Stimulated activated naive CD8-positive, alpha-beta T cell treated with anti-CD3 and anti-CD28 coated beads, Interleukin-15, amount 100 ng/mL, for 72 hours (primary cell): ENCODE measurements at regions not wholly inside any gene's neighbourhood (a gene's known extent, or its start where the extent isn't known, plus 50 kb on each side); places are given as distances from the start of the nearest gene placed in this dataset.
A peak's percentile ranks its signal among the peaks of the same experiment; 100 is the strongest.

ENCODE experiments used
- ATAC-seq: fragments of 150-1000 bp; cut with Tn5 transposase; 2 replicates; pipeline ENCODE4 v1.10.0; 2021; ENCODE audit warnings: mild to moderate bottlenecking, moderate library complexity
- DNase-seq, 2 donors: peaks; one replicate each; pipeline ENCODE4 v3.0.0; 2021 to 2022
- H3K27ac Mint-ChIP-seq, 2 donors: one replicate each; pipeline ENCODE4 v1.8.0; 2022; ENCODE audit warnings: mild to moderate bottlenecking in 2 of 2, mixed read lengths in 2 of 2, moderate library complexity in 2 of 2
- H3K27me3 Mint-ChIP-seq: one replicate; pipeline ENCODE4 v1.8.0; 2022; ENCODE audit warnings: mixed read lengths
- H3K4me1 Mint-ChIP-seq: one replicate; pipeline ENCODE4 v1.8.0; 2022; ENCODE audit warnings: mild to moderate bottlenecking, mixed read lengths
- H3K4me3 Mint-ChIP-seq, 2 donors: one replicate each; pipeline ENCODE4 v1.8.0; 2022; ENCODE audit warnings: mild to moderate bottlenecking in 2 of 2, mixed read lengths in 2 of 2, moderate library complexity in 1 of 2
- H3K9me3 Mint-ChIP-seq, 2 donors: one replicate each; pipeline ENCODE4 v1.8.0; 2022; ENCODE audit warnings: mixed read lengths in 2 of 2

- no peak for DNase-seq
- peak overlapping the region in 1 of 2 donors; percentile 55 for H3K27ac Mint-ChIP-seq
- H3K27me3 Mint-ChIP-seq = peaks cover 31% of the 10 kb centered on the region
- ATAC-seq = no peak
- H3K4me3 Mint-ChIP-seq = no peak overlapping the region
- H3K4me1 Mint-ChIP-seq = peaks cover 13% of the 10 kb centered on the region
- H3K9me3 Mint-ChIP-seq = no peaks in the 10 kb centered on the region
Measured at GRCh38 chr9:84107081-84107480, 126.5 kb downstream of the RMI1 start.

GRCh38 chr9:84107995-84108394 is 127.4 kb downstream of the RMI1 start:
- peaks cover 7% of the 10 kb centered on the region for H3K4me1 Mint-ChIP-seq
- no peak overlapping the region for H3K27ac Mint-ChIP-seq
- H3K27me3 Mint-ChIP-seq = peaks cover 26% of the 10 kb centered on the region
- H3K4me3 Mint-ChIP-seq = no peak overlapping the region
- DNase-seq (no peak), ATAC-seq (no peak)
- H3K9me3 Mint-ChIP-seq = peaks cover 1 to 5% of the 10 kb centered on the region in 2 donors

- Mint-ChIP-seq H3K27ac (no peak overlapping the region), H3K9me3 (peaks cover 16% of the 10 kb centered on the region in 2 donors), H3K4me3 (no peak overlapping the region), H3K4me1 (peaks cover 7% of the 10 kb centered on the region), H3K27me3 (peaks cover 48% of the 10 kb centered on the region)
- DNase-seq = no peak
- no peak for ATAC-seq
Measured at GRCh38 chr9:84111726-84112125, 131.1 kb downstream of the RMI1 start.

GRCh38 chr9:84121991-84122523 is 141.5 kb downstream of the RMI1 start:
- Mint-ChIP-seq H3K27me3 (peaks cover 27% of the 10 kb centered on the region), H3K9me3 (peaks cover 1 to 10% of the 10 kb centered on the region in 2 donors), H3K4me1 (no peaks in the 10 kb centered on the region), H3K27ac (no peak overlapping the region), H3K4me3 (no peak overlapping the region)
- DNase-seq (no peak), ATAC-seq (no peak)

DNA sequence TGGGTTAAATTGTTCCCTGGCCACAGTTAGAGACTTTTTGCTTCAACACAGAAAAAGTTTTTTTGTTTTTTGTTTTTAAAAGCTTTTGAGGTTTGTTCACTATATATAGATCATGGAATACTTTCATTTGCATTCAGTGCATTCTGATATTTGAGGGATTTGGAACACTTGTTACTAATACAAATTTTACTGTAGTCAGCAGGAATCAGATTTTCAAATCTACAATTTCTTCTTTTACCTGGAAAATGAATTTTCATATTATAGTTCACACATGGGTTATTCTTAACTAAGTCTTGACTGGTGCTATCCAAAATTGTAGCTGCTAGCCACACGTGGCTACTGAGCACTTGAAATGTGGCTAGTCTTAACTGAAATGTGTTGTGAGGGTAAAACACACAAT is 142.0 kb downstream of the RMI1 start:
- DNase-seq (no peak), ATAC-seq (no peak)
- Mint-ChIP-seq H3K9me3 (peaks cover 0 to 4% of the 10 kb centered on the region in 2 donors), H3K4me3 (no peak overlapping the region), H3K27ac (no peak overlapping the region), H3K27me3 (peaks cover 22% of the 10 kb centered on the region), H3K4me1 (no peaks in the 10 kb centered on the region)

- no peak for ATAC-seq
Measured at GRCh38 chr9:84123648-84124406, 143.2 kb downstream of the RMI1 start.

GRCh38 chr9:84125046-84125445 is 144.4 kb downstream of the RMI1 start:
- peaks cover 23% of the 10 kb centered on the region for H3K27me3 Mint-ChIP-seq
- no peak overlapping the region for H3K27ac Mint-ChIP-seq
- H3K4me3 Mint-ChIP-seq = no peak overlapping the region
- H3K9me3 Mint-ChIP-seq = no peaks in the 10 kb centered on the region
- DNase-seq (no peak), ATAC-seq (no peak)
- H3K4me1 Mint-ChIP-seq = no peaks in the 10 kb centered on the region

More at GRCh38 chr9:84123648-84124406, 143.2 kb downstream of the RMI1 start:
- Mint-ChIP-seq H3K4me3 (no peak overlapping the region), H3K4me1 (no peaks in the 10 kb centered on the region), H3K27me3 (peaks cover 22% of the 10 kb centered on the region), H3K9me3 (no peaks in the 10 kb centered on the region), H3K27ac (no peak overlapping the region)
- no peak for DNase-seq

DNA sequence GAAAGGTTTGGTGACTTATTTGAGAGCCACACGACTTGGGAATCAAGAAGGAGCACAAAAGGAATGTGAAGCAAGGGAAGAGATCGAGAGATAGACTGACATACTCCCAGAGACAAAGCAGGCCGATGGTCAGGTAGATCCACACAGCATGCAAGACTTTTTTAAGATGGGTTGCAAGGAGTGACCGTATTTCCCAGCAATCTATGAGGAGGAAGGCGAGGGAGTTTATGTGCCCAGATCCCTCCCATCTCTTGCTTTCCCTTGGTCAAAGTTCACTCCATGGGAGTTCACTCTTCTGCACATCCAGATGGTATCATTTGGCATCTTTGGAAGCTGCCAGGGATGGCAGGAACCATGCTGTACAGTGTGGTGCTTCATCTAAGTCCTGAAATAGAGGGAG is 148.9 kb downstream of the RMI1 start:
- Mint-ChIP-seq H3K4me3 (no peak overlapping the region), H3K27ac (no peak overlapping the region), H3K27me3 (peaks cover 23% of the 10 kb centered on the region), H3K9me3 (no peaks in the 10 kb centered on the region), H3K4me1 (no peaks in the 10 kb centered on the region)
- ATAC-seq (no peak), DNase-seq (no peak)

DNA sequence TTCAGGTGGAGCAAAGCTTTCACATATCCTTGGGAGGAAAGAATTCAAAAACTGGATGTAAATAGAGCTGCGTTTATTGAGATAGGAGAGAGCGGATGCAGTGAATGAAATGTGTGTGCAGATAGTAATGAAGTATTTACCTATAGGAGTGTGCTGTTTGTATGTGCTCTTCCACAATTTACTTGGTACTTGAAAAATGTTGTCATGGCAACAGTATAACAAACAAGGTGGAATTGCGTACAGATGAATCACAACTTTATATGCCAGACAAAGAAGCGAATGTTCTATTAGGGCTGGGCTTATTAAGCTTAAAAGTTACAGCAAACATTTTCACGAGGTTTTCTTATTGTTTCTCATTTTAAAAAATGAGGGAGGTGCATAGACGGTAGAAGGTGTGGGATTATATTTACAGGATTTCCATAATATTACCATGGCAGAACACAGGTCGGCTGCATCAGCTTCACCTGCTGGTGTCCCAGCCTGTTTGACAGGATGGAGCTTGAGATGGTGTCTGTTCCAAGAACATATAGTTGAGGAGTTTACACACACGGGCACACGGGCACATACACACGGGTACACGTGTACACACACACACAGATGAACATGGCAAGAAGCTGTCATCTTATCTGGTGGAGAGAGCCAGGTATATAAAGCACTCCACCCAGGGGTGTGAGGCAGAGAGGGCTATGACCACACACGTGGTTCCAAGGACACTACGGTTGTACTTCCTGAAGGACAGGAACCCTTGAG is 155.7 kb downstream of the RMI1 start:
- DNase-seq = no peak
- Mint-ChIP-seq H3K4me3 (no peak overlapping the region), H3K9me3 (no peaks in the 10 kb centered on the region), H3K27me3 (peaks cover 54% of the 10 kb centered on the region), H3K4me1 (peaks cover 14% of the 10 kb centered on the region), H3K27ac (no peak overlapping the region)
- no peak for ATAC-seq

DNA sequence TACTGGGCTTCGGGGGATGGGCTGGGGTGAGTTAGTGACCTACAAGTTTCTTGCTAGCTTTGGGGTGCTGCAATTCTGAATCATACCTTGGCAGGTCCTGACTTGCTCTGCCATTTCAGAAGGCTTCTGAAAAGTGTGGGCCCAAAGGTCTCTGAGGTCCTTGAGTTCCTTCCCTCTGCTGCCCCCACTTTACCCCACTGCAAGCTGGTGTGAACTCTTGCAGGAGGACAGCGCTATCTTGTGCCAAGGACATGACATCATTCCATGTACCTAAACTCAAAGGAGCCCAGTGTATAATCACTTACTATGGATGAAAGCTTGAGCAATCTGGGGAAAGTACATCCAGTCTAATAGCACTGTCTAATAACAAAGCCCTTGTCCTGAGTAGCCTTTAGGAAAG is 157.4 kb downstream of the RMI1 start:
- Mint-ChIP-seq H3K4me1 (peaks cover 14% of the 10 kb centered on the region), H3K27me3 (peaks cover 71% of the 10 kb centered on the region), H3K4me3 (no peak overlapping the region), H3K9me3 (no peaks in the 10 kb centered on the region), H3K27ac (no peak overlapping the region)
- DNase-seq (no peak), ATAC-seq (no peak)

DNA sequence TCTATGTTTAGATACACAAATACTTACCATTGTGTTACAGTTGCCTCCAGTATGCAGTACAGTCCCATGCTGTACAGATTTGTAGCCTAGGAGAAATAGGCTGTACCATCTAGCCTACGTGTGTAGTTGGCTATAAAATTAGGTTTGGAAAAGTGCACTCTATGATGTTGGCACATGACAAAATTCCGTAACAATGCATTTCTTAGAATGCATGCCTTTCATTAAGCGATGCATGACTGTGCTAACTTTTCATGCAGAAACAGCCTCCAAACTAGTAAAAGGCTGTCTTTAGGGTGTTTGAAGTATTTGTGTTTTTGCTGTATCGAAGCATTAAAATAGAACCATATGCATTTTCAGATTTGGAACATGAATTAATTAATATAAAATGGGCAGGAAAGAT is 157.9 kb downstream of the RMI1 start:
- Mint-ChIP-seq H3K27ac (no peak overlapping the region), H3K4me1 (peaks cover 14% of the 10 kb centered on the region), H3K27me3 (peaks cover 76% of the 10 kb centered on the region), H3K9me3 (no peaks in the 10 kb centered on the region), H3K4me3 (no peak overlapping the region)
- ATAC-seq = no peak
- no peak for DNase-seq

GRCh38 chr9:84139296-84140070 is 158.9 kb downstream of the RMI1 start:
- ATAC-seq = no peak
- Mint-ChIP-seq H3K4me1 (peaks cover 14% of the 10 kb centered on the region), H3K27me3 (peaks cover 82% of the 10 kb centered on the region)

DNA sequence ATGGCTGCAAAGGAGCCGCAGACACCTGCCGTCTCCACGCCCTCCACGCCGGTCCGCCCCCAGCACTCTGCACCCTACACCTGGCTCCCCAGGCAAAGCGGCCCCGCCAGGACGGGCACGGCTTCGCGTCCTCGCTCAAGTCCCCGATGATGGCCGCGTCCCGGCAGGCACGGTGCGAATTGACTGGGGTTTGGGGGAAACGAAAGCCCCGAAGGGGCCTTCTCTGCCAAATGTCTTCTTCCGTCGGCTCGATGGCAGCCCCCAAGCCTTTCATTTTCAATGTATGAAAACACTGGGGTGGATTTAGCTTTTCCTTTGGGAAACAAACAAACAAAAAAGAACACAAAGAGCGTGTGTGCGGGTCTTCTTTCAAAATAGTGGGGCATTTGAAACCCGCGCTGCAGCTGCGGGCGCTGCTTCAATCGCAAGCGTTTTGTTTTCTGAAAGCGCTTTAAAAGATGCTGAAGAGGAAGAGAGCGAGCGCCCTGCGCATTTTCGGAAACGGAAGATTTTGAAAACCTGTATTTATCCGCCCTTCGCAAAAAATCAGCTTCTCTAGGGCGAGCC is 160.0 kb downstream of the RMI1 start:
- H3K4me3 Mint-ChIP-seq = peak overlapping the region; percentile 93 to 96
- DNase-seq (peak; percentile 20 to 25), ATAC-seq (peak; percentile 69)
- H3K27me3 Mint-ChIP-seq = peaks cover 71% of the 10 kb centered on the region
- H3K27ac Mint-ChIP-seq = peak overlapping the region in 1 of 2 donors; percentile 73
- peaks cover 14% of the 10 kb centered on the region for H3K4me1 Mint-ChIP-seq
- H3K9me3 Mint-ChIP-seq = no peaks in the 10 kb centered on the region

More at GRCh38 chr9:84139296-84140070, 158.9 kb downstream of the RMI1 start:
- no peak overlapping the region for H3K27ac Mint-ChIP-seq
- DNase-seq = no peak
- H3K4me3 Mint-ChIP-seq = peak overlapping the region; percentile 54 to 93
- H3K9me3 Mint-ChIP-seq = no peaks in the 10 kb centered on the region

DNA sequence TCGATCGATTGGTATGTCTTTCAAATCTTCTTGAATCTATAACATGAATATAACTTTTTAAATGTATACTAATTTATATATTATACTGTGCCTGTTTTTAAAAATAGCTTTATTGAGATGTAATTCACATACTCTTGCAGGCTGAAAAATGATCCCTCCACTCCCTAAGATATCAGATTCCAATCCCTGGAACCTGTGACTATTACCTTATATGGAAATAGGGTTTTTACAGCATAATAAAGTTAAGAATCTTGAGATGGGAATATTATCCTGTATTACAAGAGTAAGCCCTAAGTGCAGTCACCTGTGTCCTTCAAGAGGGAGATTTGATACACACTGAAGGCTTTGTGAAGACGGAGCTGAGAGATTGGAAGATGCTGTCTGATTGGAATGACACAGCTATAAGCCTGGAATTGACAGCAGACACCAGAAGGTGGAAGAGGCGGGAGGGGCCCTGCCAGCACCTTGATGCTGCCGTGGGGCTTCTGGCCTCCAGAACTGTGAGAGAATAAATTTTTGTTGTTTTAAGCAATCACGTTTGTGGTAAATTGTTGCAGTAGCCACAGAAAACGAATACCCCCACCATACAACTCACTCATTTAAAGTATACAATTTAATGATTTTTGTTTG is 161.3 kb downstream of the RMI1 start:
- Mint-ChIP-seq H3K27me3 (peaks cover 64% of the 10 kb centered on the region), H3K4me1 (peaks cover 14% of the 10 kb centered on the region), H3K27ac (no peak overlapping the region), H3K4me3 (peak overlapping the region in 1 of 2 donors; percentile 9), H3K9me3 (no peaks in the 10 kb centered on the region)
- DNase-seq (no peak), ATAC-seq (no peak)

DNA sequence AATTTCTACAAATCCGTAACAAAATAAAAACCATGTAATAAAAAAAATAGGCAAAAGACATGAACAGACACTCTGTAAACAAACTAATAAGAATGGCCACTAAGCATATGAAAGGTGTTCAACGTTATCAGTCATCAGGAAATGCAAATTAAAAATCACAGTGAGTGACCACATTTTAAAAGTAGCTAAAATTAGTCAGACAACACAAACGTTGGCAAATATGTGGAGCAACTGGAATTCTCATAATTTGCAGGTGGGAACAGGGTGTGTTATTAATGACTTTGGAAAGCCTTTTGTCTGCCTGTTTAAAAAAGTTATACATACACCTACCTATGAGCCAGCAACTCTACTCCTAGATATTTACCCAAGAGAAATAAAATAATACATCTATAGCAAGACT is 164.4 kb downstream of the RMI1 start:
- Mint-ChIP-seq H3K4me1 (peaks cover 11% of the 10 kb centered on the region), H3K27ac (no peak overlapping the region), H3K4me3 (no peak overlapping the region), H3K27me3 (peaks cover 41% of the 10 kb centered on the region), H3K9me3 (no peaks in the 10 kb centered on the region)
- no peak for DNase-seq
- ATAC-seq = no peak
